ENCODE measurements at regions not wholly inside any gene's neighbourhood (a gene's known extent, or its start where the extent isn't known, plus 50 kb on each side); places are given as distances from the start of the nearest gene placed in this dataset.

DNA sequence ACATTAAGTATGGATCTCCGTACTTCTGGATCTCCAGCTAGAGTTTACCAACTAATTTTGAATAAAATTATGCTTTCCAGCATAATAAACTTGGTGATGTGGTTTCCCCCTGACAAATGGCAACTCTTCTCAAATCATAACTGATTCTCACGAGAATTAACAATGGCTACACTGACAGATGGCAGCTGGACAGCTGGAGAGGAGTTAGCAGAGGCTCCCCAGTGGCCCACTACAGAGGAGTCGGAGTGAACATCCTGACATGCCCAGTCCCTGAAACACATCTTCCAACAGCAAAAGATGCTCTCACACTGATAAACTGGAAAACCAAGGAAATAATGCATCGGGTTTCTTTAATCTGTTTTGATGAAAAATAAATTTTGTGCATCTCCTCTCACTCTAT, 239.6 kb downstream of the MAN2A1 start:
- no peaks in the 10 kb centered on the region; a peak in 1 of 5 replicates for H3K9me3 Mint-ChIP-seq
- no peaks in the 10 kb centered on the region for H3K27me3 ChIP-seq (ENCODE audit: insufficient read depth, low read length)
- H3K14ac ChIP-seq (ENCODE audit: insufficient read depth, low read length): no peak overlapping the region
- no peaks in the 10 kb centered on the region for H3K79me1 ChIP-seq (ENCODE audit: insufficient read depth, low read depth, low read length, poor library complexity, severe bottlenecking)
- H3K23me2 ChIP-seq (ENCODE audit: insufficient read length, low read depth, low read length, poor library complexity, severe bottlenecking): no peaks in the 10 kb centered on the region
- no peak overlapping the region for H2BK20ac ChIP-seq (ENCODE audit: low read depth, low read length, poor library complexity, severe bottlenecking)
- H4K8ac ChIP-seq (replicated peaks; ENCODE audit: insufficient read length, low read depth, low read length): no peak overlapping the region
- H2BK15ac ChIP-seq (ENCODE audit: low read depth, low read length): no peak overlapping the region
- H3K27ac ChIP-seq (ENCODE audit: insufficient read length, low read depth, low read length): no peak overlapping the region
- no peaks in the 10 kb centered on the region for H3K36me3 Mint-ChIP-seq (ENCODE audit: insufficient read depth in 1 of 3, low read depth in 3 of 3)
- H4K5ac ChIP-seq (ENCODE audit: insufficient read length, low read depth, low read length): no peak overlapping the region
- H3K9me3 ChIP-seq (ENCODE audit: control insufficient read depth, low read depth, low read length): no peaks in the 10 kb centered on the region
- H3T11ph ChIP-seq (ENCODE audit: low read length): no peak overlapping the region
- DNase-seq: no peak
- no peak overlapping the region for H2AK5ac ChIP-seq (ENCODE audit: insufficient read length, low read length)
- no peak overlapping the region for H3K18ac ChIP-seq (ENCODE audit: insufficient read length, low read depth, low read length)
- TF ChIP-seq, protein P1, sequence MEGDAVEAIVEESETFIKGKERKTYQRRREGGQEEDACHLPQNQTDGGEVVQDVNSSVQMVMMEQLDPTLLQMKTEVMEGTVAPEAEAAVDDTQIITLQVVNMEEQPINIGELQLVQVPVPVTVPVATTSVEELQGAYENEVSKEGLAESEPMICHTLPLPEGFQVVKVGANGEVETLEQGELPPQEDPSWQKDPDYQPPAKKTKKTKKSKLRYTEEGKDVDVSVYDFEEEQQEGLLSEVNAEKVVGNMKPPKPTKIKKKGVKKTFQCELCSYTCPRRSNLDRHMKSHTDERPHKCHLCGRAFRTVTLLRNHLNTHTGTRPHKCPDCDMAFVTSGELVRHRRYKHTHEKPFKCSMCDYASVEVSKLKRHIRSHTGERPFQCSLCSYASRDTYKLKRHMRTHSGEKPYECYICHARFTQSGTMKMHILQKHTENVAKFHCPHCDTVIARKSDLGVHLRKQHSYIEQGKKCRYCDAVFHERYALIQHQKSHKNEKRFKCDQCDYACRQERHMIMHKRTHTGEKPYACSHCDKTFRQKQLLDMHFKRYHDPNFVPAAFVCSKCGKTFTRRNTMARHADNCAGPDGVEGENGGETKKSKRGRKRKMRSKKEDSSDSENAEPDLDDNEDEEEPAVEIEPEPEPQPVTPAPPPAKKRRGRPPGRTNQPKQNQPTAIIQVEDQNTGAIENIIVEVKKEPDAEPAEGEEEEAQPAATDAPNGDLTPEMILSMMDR (conservative IDR thresholded peaks at IDR 0.05): no peak
- H2AFZ ChIP-seq (ENCODE audit: low read length): no peak overlapping the region
- no peak overlapping the region for H2BK120ac ChIP-seq (ENCODE audit: low read depth, low read length, poor library complexity, severe bottlenecking)
- no peak overlapping the region for H3K9ac ChIP-seq (ENCODE audit: extremely low read depth, insufficient read length, low read length)
- H3K79me2 ChIP-seq (ENCODE audit: insufficient read depth, low read length): no peaks in the 10 kb centered on the region
- no peak overlapping the region for H3K56ac ChIP-seq (ENCODE audit: insufficient read length, low read depth, low read length)
- H4K20me1 ChIP-seq (ENCODE audit: control insufficient read depth, insufficient read depth, insufficient read length): no peaks in the 10 kb centered on the region
- no CpG with 5 or more reads among the region's 4 CpGs for WGBS (ENCODE audit: extremely low coverage, insufficient read length, low lambda C conversion rate)
- no peak overlapping the region for H4K91ac ChIP-seq (ENCODE audit: insufficient read length, low read depth, low read length)
- no peak overlapping the region for H3K4me3 Mint-ChIP-seq
- no peaks in the 10 kb centered on the region; the same call in 1 of the 2 replicates for H3K27me3 Mint-ChIP-seq (ENCODE audit: low read depth)
- no peak overlapping the region for H2BK5ac ChIP-seq (ENCODE audit: insufficient read length, low read length)
- H3K4me2 ChIP-seq (ENCODE audit: insufficient read depth, insufficient read length, low read length): no peak overlapping the region
- H2BK12ac ChIP-seq (ENCODE audit: insufficient read length, low read depth, low read length): no peak overlapping the region
- H3K4me1 ChIP-seq (ENCODE audit: insufficient read depth, low read length): no peaks in the 10 kb centered on the region
- H3K27ac Mint-ChIP-seq: no peak overlapping the region
- H3K23ac ChIP-seq (ENCODE audit: insufficient read length, low read depth, low read length): no peak overlapping the region
- H3K4ac ChIP-seq (ENCODE audit: low read depth, low read length): no peak overlapping the region
- peaks cover 3% of the 10 kb centered on the region in 2 experiments for H3K4me1 Mint-ChIP-seq

All from H9 (cell line).